ENCODE measurements at regions not wholly inside any gene's neighbourhood (a gene's known extent, or its start where the extent isn't known, plus 50 kb on each side); places are given as distances from the start of the nearest gene placed in this dataset.

DNA sequence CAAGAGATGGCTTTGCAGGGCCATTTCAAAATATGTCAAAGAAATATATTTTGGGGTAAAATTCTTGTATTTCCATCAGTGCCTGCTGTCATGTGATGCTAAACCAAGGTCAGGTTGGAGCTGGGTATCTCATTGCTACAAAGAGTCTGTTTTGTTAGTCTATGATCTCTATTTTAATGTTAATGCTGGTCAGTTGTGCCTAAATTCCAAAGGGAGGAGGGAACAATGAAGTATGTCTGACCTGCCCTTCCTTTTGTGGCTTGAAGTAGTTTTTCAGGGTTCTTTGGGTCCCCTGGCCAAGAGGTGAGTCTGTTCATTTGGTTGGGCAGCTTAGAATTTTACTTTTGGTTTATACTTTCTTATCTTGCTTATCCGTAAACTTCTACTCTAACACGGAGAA lies 61.6 kb upstream of the DYNAP start:
- no peak overlapping the region for H3K27ac ChIP-seq
- CTCF ChIA-PET, result no interaction called here

DNA sequence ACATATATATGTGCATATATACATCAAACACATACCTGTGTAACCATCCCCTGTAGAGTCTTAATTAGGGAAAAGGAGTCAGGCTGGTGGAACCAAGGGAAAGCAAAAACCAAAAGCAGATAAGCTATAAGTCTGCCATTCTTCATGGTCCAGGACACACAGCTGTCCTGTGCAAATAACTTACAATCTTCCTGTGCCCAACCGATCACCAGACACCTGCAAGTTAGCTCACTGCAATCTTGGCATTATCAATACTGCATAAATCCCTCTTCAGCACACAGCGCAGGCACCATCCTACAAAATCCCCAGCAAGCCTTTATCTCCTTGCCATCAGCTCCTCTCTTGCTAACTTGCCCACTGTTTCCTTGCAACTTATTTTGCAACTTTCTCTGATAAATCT lies 60.8 kb upstream of the DYNAP start:
- H3K27ac ChIP-seq, result no peak overlapping the region
- POLR2A ChIA-PET (ENCODE audit: low non-redundant PET), result no interaction called here
- CTCF ChIA-PET, result no interaction called here
- TF ChIP-seq, protein P1, sequence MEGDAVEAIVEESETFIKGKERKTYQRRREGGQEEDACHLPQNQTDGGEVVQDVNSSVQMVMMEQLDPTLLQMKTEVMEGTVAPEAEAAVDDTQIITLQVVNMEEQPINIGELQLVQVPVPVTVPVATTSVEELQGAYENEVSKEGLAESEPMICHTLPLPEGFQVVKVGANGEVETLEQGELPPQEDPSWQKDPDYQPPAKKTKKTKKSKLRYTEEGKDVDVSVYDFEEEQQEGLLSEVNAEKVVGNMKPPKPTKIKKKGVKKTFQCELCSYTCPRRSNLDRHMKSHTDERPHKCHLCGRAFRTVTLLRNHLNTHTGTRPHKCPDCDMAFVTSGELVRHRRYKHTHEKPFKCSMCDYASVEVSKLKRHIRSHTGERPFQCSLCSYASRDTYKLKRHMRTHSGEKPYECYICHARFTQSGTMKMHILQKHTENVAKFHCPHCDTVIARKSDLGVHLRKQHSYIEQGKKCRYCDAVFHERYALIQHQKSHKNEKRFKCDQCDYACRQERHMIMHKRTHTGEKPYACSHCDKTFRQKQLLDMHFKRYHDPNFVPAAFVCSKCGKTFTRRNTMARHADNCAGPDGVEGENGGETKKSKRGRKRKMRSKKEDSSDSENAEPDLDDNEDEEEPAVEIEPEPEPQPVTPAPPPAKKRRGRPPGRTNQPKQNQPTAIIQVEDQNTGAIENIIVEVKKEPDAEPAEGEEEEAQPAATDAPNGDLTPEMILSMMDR (conservative IDR thresholded peaks at IDR 0.05; ENCODE audit: low read depth), result no peak
- DNase-seq (ENCODE audit: low spot score), result no peak

More for the DNA sequence above, 61.6 kb upstream of the DYNAP start:
- POLR2A ChIA-PET (ENCODE audit: low non-redundant PET), result no interaction called here
- TF ChIP-seq, protein P1 (conservative IDR thresholded peaks at IDR 0.05; ENCODE audit: low read depth), result no peak
- no peak for DNase-seq (ENCODE audit: low spot score)

DNA sequence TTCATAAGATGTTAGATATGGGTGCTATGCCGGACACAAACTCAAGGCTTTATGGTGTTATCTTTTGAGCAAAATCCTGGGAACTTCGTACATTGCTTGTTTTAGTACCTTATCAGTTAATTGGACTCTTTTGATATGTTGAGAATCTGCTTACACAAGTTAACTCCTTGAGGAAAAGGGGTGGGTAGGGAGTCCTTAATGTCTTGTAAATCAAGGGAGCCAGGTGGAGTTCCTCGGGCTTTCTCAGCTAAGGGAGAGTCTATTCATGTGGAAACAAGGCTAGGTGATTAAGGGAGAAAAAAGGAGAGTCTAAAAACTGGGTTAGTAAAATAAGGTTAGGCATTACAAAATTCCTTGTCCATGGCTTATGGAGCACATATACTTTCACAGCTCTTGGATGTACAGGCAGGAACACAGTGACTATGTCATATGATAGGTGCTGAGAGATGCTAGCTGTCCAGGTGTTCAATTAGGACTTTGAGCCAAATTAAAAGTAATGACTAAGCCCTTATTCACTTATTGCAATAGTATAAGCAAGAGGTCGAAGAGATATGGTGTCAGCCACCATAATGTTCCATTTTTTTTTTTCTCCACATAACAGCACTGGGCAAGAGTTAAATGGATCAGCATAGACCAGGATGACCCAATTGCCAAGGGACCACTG lies 59.5 kb upstream of the DYNAP start:
- no peak for DNase-seq (ENCODE audit: low spot score)
- ChIA-PET CTCF (no interaction called here), POLR2A (ENCODE audit: low non-redundant PET) (no interaction called here)
- TF ChIP-seq, protein P1 (conservative IDR thresholded peaks at IDR 0.05; ENCODE audit: low read depth), result no peak
- no peak overlapping the region for H3K27ac ChIP-seq

DNA sequence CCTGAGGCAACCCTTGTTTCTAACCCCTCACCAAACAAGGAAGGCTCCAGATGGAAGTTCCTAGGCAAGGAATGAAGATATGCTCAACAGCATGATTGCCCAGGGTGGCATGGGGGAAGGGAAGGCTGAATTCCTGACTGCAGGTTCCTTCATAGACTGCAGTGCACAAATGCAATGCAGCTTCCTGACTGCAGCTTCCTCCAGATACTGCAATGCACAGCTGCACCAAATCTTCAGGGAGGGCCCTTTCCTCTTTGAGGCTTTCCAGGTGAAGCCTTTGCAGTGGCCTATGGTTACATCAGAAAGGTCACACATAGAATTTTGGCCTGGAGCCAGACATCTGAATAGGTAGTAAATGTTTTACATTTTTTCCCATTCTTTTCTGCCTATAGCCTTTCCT lies 58.8 kb upstream of the DYNAP start:
- CTCF ChIA-PET, result no interaction called here
- no peak for DNase-seq (ENCODE audit: low spot score)
- H3K27ac ChIP-seq, result no peak overlapping the region
- TF ChIP-seq, protein P1 (conservative IDR thresholded peaks at IDR 0.05; ENCODE audit: low read depth), result no peak
- POLR2A ChIA-PET (ENCODE audit: low non-redundant PET), result no interaction called here

DNA sequence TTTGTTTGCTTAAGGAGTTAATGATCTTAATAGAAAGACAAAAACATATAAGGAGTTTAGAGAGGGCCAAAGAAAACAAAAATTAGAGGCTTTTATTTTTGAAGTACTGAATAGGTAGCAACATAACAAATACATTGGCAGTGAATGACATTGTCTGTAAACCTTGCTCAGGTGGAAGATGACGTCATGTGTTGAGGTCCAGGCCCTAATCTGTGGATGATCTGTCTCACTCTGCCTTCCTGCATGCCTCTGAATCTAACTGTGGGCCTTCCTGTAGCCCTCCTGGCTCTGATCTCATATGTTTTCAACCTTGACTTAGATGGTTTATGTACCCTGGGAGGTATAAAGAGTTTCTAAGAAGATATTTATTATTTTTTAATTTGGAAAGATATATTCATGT lies 58.1 kb upstream of the DYNAP start:
- ChIA-PET CTCF (no interaction called here), POLR2A (ENCODE audit: low non-redundant PET) (no interaction called here)
- no peak for DNase-seq (ENCODE audit: low spot score)
- TF ChIP-seq, protein P1 (conservative IDR thresholded peaks at IDR 0.05; ENCODE audit: low read depth), result no peak
- no peak overlapping the region for H3K27ac ChIP-seq
